HG03060 (cell line): ENCODE measurements at regions not wholly inside any gene's neighbourhood (a gene's known extent, or its start where the extent isn't known, plus 50 kb on each side); places are given as distances from the start of the nearest gene placed in this dataset.
A peak's percentile ranks its signal among the peaks of the same experiment; 100 is the strongest.

Experiments
- ATAC-seq: cut with Tn5 transposase; IDR thresholded peaks from one replicate; pipeline ENCODE4 v1.9.1; 2021; ENCODE audit warnings: low read depth, moderate number of reproducible peaks; ENCODE audit not compliant: unreplicated experiment

DNA sequence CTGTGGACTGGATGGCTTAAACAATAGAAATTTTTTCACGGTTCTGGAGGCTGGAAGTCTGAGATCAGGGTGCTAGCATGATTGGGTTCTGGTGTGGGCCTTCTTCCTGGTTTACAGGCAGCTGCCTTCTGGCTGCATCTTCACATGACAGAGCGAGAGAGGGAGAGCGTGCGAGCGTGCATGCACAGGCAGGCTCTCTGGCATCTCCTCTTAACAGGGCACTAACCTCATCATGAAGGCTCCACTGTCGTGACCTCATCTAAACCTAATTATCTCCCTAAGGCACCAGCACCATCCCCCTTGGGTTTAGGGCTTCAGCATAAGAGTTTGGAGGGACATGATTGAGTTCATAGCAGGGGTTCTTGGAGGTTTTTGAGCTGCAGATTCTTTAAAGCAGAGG lies 292.0 kb upstream of the C2CD4B start:
- no peak for ATAC-seq

DNA sequence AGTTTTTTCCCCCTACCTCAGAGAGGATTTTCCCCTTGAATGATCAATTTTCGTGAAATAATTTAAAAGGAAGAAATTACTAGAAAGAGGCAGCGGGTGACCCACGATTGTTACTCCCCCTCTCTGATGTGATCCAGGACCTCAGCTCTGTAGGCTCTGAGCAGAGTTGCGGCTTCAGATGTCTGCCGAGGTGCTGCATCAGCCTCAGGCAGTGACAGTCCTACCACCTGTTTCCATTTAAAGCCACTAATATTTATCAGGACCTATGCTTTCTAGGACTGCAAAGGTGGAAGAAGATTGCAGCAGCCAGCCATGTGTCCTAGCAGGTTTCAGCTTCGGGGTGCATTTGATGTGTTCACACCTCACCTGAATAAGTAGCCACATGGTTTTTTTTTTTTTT lies 294.8 kb upstream of the C2CD4B start:
- ATAC-seq = no peak

DNA sequence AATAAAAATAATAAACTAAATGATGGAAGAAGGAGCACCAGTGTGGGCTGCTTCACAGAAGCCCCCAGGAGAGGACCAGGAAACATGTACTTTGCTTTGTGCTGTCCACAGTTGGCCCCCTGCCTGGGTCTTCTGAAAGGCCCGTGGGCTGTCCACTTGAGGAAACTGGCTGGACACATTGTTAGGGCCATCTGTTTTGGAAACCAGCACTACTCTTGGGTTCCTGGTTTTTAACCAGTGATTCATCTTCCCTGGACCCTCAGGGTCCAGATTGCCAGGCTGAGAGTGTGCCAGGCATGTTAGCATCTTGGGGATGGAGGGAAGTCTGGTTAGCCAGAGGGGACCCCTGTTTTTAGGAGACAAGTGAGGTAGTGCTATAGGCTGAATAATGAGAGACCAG lies 297.2 kb upstream of the C2CD4B start:
- no peak for ATAC-seq

DNA sequence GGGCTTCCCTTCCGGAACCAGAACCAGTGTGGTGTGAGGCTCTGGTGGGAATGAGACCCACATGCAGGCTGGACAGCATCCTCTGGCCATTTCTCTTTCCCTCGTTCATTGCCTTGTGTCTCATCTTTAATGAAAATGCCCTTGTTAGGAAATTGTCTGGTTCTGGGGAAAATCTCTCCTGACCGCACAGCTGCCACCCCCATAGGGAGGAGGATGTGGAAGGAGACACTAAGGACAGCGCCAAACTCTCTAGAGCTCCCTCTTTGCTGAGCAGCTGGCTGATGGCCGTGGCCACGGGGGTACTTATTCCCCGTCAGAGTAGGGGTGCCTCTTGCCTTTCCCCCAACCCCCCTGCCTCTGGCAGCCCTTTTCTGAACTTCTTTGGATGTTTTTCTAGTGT lies 297.6 kb upstream of the C2CD4B start:
- no peak for ATAC-seq

DNA sequence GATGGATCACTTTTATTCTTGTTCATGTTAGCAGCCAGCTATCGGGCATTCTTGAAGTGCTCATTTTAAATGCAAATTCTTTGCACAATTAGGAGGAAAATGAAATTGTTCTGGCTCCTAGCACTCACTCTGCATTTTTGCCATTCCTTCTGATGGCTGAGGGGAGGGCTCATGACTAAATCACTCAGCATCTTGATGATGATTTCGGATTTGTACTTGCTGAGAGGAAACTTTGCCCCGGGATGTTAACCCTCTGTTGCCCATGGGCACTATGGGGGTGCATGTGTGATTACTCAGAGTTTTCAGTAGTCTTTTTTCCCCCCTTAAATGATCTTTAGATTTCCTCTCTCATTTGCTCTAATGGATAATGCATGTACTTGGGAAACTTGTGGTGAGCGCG lies 299.6 kb upstream of the C2CD4B start:
- no peak for ATAC-seq

DNA sequence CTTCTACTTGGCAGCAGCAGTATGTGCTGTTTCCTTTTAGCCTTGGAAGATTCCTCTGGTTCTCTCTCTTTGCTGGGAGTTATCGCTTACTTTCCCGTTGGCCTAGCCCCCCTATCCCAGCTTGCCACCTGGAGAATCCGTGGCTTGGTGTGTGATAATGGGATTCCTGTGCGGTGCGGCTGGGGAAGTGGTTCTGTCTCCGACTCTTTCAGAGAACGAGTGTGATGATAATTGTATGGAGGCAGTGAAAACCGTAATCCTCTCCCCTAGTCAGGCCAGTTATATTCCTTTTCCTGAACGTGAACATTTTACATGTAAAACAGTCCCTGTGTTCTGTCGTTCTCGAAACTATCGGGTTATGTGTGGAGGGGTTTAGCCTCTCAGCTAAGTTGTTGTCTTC lies 300.1 kb upstream of the C2CD4B start:
- no peak for ATAC-seq

DNA sequence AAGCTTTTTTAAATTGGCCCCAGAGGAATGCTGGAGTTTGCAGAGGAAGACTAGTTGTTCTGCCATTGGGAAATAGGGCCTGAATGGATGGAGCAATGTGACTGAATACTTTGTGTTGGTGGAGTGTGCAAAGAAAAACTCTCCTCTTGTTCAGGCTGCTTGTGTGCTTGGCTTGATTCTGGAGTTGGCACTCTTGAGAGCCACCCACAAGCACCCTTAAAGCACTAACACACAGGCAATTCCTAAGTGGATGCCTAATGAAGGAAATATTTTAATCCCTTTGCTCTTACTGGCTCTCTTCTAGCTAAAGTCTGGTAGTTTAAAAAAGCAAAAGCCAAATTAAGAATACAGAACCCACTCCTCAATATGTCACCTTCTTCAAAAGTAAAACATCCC lies 304.4 kb upstream of the C2CD4B start:
- ATAC-seq = no peak

DNA sequence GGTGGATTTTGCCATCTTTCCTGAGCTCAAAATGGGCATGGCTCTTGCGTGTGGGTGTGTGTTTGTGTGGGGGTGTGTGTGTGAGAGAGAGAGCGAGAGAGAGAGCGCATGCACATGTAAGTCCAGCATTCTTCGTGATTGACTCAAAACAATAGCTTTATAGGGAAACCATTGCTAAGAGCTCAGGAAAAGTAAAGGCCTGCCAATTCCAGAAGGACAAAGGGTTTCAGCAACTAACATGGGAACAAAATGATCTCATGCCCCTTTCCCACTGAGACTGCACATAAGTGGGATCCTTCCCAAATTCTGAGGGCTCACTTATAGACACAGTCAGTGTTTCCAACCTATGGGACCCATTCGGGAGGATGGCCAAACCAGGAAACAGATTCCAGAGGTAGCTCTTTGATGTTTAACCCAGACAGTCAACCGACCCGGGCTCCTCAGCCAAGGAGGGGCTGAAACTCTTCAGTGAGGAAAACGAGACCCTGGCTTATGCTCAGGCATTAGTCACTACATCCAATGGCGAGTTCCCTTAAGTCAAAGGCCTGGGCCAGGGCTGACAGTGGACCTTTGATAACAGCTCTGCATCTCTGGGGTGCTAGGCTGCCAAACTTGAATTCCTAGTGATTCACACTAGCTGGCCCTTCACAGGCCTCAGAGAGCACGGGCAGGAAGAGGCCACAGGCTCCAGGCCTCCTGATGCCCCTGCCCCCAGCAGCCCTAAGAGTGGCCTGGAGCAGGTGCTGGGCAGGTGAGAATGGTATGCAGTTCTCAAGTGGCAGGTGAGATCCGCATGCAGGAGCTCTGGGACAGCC lies 305.0 kb upstream of the C2CD4B start:
- ATAC-seq = no peak

DNA sequence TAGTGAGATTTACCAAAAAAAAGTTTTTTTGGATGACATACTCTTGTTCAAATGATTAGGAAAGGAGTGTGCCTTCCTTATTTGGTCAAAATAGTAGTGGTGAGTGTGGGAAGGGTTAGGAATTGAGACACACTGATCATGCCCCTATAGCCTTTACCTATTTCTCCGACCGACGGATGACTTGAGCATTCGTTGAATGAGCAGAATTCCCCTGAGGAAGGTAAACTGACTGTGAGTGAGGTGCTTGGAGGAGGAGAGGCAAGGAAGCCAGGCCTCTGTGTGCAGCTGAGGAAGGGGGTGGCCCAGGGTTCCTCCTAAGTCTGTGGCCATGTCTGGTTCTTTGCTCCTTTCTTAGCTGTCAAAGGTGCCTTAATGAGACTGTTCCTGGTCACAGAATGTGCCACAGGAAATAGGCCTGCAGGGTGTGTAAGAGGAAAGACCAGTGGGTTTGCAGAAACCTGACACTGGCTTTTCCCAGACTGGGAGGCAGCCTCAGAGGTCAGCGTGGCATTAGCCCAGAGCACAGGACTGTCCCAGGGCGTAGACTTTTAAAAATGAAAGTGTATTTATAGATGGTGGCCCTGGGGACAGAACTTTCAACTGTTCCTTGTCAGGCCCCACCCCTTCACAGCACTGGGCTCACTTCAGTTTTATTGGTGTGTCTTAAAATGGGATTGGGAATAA lies 307.7 kb upstream of the C2CD4B start:
- ATAC-seq = no peak

GRCh38 chr15:62474021-62474770 lies 309.1 kb upstream of the C2CD4B start:
- no peak for ATAC-seq

GRCh38 chr15:62474771-62475124 lies 309.7 kb upstream of the C2CD4B start:
- no peak for ATAC-seq

DNA sequence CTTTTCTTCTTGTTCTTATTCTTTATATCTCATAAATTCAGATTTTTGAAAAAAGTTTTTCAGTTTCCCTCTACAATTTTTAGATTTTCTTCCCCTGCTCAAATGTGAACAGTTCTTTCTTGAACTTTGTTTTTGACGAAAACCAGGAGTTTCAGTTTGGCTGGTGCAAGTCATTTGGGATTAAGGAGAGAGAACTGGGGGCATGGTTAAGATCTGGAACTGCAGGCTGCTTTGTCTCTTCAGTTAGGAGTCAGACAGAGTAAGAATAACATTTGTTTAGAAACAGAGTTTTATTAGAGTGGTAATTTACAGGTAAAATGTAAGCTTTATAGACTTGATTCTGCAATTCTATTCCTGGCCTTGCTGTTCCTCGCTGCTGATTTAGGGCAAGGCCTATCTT lies 310.5 kb upstream of the C2CD4B start:
- ATAC-seq = no peak

DNA sequence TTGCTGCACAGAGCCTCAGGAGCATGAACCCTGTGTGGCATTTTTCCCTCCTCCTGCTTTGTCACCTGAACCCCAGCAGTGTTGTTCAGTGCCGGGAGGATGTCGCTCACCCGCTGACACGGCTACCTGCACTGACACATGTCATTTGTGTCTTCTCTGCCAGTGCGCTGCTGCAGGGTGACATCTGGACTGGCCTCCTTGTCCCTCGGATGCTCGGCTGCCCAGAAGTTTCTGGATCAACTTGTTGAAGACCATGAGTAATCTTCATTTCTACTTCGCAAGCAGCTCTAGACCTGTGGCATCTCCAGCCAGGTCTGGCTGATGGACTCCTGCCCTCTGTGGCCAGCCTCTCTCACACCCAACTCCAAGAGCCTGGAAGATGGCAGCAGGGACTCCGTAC lies 311.1 kb upstream of the C2CD4B start:
- ATAC-seq = no peak

DNA sequence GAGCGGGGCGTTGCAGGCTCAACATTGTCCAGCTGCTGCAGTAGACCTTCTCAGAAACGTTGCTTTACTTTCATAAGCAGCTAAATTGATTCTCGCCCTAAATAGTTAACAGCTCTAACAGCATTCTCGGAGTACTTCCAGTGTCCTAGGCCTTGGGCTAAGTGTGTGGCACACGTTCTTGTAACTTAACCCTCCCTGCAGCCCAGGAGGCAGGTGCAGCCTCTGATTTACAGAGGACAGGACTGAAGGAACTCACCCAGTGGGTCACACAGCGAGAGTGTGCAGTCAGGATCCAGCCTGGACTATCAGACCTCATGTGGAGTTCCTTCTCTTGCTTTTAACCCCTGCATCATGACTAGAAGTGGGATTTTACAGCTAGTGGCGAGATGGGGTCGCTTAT lies 312.8 kb upstream of the C2CD4B start:
- no peak for ATAC-seq

GRCh38 chr15:62482785-62483429 lies 317.8 kb upstream of the C2CD4B start:
- peak; percentile 55 for ATAC-seq

GRCh38 chr15:62483814-62484213 lies 318.7 kb upstream of the C2CD4B start:
- no peak for ATAC-seq

DNA sequence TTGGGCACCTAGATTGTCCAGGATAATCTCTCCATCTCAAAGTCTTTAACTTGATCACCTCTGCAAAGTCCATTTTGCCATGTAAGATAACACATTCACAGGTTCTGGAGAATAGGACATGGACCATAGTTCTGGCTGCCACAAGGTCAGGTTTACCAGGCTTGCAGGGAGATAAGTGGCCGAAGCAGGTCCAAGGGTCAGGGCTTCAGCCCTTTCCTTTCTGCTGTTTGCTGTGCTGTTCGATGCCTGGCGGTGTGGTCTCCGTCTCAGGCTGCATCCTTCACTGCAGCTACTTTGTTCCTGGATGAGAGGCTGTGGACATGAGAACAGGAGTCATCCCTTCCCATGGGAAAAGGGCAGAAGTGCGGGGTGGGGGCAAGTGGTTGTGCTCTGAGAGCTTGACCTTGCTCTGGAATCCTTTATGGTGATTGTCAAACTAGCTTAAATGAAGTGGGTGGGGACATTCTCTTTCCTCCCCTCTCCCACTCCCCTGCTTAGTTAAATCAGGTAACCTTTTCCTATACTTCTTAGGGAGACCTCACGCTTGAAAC lies 320.2 kb upstream of the C2CD4B start:
- no peak for ATAC-seq

GRCh38 chr15:62486041-62486440 lies 321.0 kb upstream of the C2CD4B start:
- ATAC-seq = no peak

- ATAC-seq = no peak
Observed at GRCh38 chr15:62488387-62488786, 323.3 kb upstream of the C2CD4B start.

GRCh38 chr15:62491642-62492041 lies 326.6 kb upstream of the C2CD4B start:
- no peak for ATAC-seq

DNA sequence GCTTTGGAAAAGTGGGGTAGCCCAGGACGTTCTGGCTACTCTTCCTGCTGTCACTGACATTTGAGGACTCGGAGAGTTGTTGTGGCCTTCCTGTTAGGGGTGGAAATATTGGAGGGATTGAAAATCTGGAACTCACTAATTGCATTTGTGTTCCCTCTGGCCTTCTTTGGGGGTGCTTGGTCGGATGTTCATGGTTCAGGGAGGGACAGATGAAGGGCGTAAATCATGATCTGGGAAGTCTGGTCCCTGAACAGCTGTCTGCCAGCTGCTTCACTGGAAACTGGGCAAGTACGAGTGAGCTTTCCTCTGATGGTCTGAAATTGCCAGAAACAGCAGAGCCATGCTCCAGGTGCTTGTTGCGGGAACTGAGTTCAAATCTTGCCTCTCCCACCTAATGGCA lies 327.8 kb upstream of the C2CD4B start:
- ATAC-seq = no peak
